Right lobe of liver (tissue), 4 donors: ENCODE measurements at regions not wholly inside any gene's neighbourhood (a gene's known extent, or its start where the extent isn't known, plus 50 kb on each side); places are given as distances from the start of the nearest gene placed in this dataset.

Experiments used
- POLR2A ChIP-seq: fragments of 450-650 bp; IDR thresholded peaks from one replicate; pipeline ENCODE4 v1.6.1; 2017; ENCODE audit warnings: antibody characterized with exemption, mild to moderate bottlenecking
- TF ChIP-seq, protein P1 (sequence below), 4 donors: fragments of 200-600 bp in 3 of 4; fragments of 450-650 bp in 1 of 4; IDR thresholded peaks; one replicate each; pipeline versions ENCODE4 v1.5.1 to v1.8.0; 2016 to 2022; ENCODE audit warnings: antibody characterized with exemption in 4 of 4, mild to moderate bottlenecking in 2 of 4
- donor health status: DM: no; HTN: no; CAD: no.
- donor health status: DM: no; HTN: no; CAD: no.
- donor health status: DM: no; HTN: yes; CAD: no.

DNA sequence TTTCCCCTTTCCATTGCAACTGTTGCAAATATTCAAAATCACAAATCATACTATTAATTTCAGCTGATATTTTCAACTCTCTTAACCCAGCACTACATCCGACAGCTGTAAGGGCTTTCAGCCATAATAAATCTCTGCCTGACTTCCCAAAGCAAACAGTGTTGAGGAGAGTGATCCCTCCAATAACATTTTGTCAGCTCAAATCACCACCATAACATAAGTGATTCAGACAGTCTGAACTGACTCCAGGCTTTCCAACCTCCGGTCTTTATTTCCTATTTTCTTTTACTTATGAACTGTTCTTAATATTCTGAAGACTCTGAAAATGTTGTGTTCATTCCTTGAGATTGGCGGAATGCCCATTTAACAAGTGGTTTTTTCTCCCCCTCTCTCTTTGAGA is 1085.9 kb downstream of the GATA3 start:
- no peak for TF ChIP-seq POLR2A
- TF ChIP-seq, protein P1, sequence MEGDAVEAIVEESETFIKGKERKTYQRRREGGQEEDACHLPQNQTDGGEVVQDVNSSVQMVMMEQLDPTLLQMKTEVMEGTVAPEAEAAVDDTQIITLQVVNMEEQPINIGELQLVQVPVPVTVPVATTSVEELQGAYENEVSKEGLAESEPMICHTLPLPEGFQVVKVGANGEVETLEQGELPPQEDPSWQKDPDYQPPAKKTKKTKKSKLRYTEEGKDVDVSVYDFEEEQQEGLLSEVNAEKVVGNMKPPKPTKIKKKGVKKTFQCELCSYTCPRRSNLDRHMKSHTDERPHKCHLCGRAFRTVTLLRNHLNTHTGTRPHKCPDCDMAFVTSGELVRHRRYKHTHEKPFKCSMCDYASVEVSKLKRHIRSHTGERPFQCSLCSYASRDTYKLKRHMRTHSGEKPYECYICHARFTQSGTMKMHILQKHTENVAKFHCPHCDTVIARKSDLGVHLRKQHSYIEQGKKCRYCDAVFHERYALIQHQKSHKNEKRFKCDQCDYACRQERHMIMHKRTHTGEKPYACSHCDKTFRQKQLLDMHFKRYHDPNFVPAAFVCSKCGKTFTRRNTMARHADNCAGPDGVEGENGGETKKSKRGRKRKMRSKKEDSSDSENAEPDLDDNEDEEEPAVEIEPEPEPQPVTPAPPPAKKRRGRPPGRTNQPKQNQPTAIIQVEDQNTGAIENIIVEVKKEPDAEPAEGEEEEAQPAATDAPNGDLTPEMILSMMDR (IDR thresholded peaks at IDR 0.05): no peak
